Daoy (cell line): ENCODE measurements at regions not wholly inside any gene's neighbourhood (a gene's known extent, or its start where the extent isn't known, plus 50 kb on each side); places are given as distances from the start of the nearest gene placed in this dataset.

ENCODE experiments used
- DNase-seq: peaks from one replicate; pipeline ENCODE4 v3.0.0-alpha.2; 2015; ENCODE audit warnings: low read depth

GRCh38 chrX:142149919-142150318, 55.2 kb downstream of the MAGEC2 start:
- no peak for DNase-seq

- no peak for DNase-seq
Observed at GRCh38 chrX:142134533-142134932, 70.6 kb downstream of the MAGEC2 start.

GRCh38 chrX:142096253-142096652, 108.8 kb downstream of the MAGEC2 start:
- no peak for DNase-seq

GRCh38 chrX:142095651-142096245, 109.3 kb downstream of the MAGEC2 start:
- no peak for DNase-seq

GRCh38 chrX:142089193-142089592, 115.9 kb downstream of the MAGEC2 start:
- DNase-seq, result peak; percentile 3

GRCh38 chrX:142084611-142085010, 120.5 kb downstream of the MAGEC2 start:
- DNase-seq, result no peak

GRCh38 chrX:142076633-142077032, 128.5 kb downstream of the MAGEC2 start:
- DNase-seq, result no peak

- DNase-seq, result no peak
Observed at GRCh38 chrX:142068365-142068764, 136.7 kb downstream of the MAGEC2 start.

- DNase-seq, result no peak
Observed at GRCh38 chrX:142060191-142060590, 144.9 kb downstream of the MAGEC2 start.

- DNase-seq, result no peak
Observed at GRCh38 chrX:142054094-142054493, 150.4 kb downstream of the MAGEC1 start.

GRCh38 chrX:142052238-142052637, 148.5 kb downstream of the MAGEC1 start:
- no peak for DNase-seq

GRCh38 chrX:142043196-142043595, 139.5 kb downstream of the MAGEC1 start:
- no peak for DNase-seq

- DNase-seq, result no peak
Observed at GRCh38 chrX:142040906-142041305, 137.2 kb downstream of the MAGEC1 start.

- DNase-seq, result no peak
Observed at GRCh38 chrX:142036116-142036515, 132.4 kb downstream of the MAGEC1 start.

- no peak for DNase-seq
Observed at GRCh38 chrX:142005532-142005931, 101.8 kb downstream of the MAGEC1 start.

- DNase-seq, result no peak
Observed at GRCh38 chrX:142002471-142002870, 98.8 kb downstream of the MAGEC1 start.

GRCh38 chrX:142001934-142002333, 98.2 kb downstream of the MAGEC1 start:
- DNase-seq, result no peak

GRCh38 chrX:141989815-141990214, 86.1 kb downstream of the MAGEC1 start:
- DNase-seq, result peak; percentile 33

- DNase-seq, result no peak
Observed at GRCh38 chrX:141989134-141989533, 85.4 kb downstream of the MAGEC1 start.

GRCh38 chrX:141982296-141982695, 78.6 kb downstream of the MAGEC1 start:
- no peak for DNase-seq

- no peak for DNase-seq
Observed at GRCh38 chrX:141975839-141976238, 72.1 kb downstream of the MAGEC1 start.

GRCh38 chrX:141969706-141970105, 66.0 kb downstream of the MAGEC1 start:
- DNase-seq, result no peak

- no peak for DNase-seq
Observed at GRCh38 chrX:141960578-141960977, 56.9 kb downstream of the MAGEC1 start.
